DMS153 (cell line): ENCODE measurements at regions not wholly inside any gene's neighbourhood (a gene's known extent, or its start where the extent isn't known, plus 50 kb on each side); places are given as distances from the start of the nearest gene placed in this dataset.
"Not testable (repeated sequence)": the region's sequence is repeated elsewhere in the genome, so short reads cannot be mapped to it uniquely, and the experiment has no call there.

ENCODE experiments used
- DNase-seq: peaks from one replicate; lab custom pipeline; 2025; lab: John Stamatoyannopoulos, UW

- DNase-seq: no peak
These were observed 136.9 kb upstream of the SAMSN1 start for GRCh38 chr21:14683063-14683462.

DNA sequence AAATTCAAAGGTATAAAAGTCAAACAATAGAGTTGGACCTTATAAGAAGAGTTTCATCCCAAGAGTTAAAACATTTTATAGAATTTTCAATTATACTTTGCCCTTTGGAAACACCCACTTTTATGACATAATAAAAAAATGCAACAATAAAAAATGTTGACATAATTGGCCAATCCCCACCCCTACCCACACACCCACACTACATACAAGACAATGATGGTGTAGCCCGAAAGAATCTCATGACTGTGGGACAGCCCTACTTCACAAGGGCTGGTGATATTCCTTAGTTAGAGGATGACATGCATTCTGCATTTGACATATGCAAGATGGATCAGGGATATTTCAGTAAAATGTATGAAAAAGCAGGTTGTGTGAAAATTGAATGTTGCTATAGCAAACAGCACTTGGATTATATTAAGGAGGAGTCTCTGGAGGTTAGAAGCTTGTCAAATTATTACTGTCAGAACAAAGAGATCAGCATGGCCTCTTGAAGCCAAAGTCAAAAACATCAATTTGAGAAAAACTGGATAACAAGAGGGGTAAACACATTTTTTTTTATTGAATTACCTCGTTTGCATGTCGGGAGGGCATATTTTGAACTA is 133.0 kb upstream of the SAMSN1 start:
- DNase-seq: no peak

DNA sequence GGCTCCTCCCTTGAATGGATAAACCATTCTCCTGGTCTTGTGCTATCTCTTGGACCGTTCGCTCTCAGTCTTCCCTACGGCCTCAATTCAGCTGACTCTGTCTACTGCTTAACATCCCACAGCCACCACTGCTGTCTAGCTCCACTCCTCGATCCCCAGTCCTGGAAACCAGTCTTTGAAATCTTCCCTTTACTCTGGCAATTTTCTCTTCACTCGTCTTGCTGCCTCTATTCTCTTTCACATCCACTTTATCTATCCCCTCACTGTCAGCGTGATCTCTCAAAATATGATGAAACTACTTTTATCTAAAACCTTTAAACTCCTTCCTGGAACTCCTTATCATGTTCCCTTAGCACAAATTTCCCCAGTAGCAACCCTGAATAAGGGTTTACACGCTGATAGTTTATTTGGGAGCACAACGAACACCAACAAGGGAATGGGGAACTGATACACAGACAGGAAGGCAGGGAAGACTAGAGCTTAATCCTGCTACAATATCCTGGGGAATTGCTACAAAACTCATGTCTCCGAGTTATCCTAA is 131.6 kb upstream of the SAMSN1 start:
- no peak for DNase-seq

GRCh38 chr21:14677013-14677412 is 130.9 kb upstream of the SAMSN1 start:
- DNase-seq: no peak

DNA sequence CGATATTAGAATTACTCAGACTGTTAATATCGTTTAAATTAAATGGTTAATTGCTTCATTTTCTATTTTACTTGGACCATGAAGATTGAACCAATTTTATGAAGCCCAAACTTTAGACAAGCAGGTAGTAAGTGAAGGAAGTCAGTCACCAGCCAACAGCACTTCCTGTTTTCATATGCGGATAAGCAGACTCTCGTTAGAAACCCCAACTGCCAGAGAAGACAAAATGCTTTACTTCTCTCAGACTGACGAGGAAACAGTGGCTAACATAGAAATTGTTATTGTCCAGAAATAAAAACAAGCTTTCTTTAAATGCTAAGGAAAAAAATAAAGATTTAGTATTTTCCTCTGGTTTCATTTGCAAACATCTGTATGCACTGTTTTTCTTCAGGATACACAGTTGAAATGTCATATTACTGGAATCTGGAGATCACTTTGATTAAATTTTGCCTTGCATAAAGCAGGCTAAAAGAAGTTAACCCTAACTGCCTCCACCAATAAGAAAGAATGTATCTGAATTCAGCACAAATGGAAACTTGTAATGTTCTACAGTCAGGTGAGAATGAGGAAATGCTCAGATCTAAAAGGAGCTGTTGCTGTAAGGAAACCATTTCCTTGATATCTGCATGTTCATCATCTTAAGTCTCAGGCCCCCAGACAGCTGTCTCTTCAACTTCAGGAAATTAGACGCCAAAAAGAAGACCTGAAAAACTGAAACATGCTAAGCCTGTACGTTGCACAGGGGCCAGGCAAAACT is 129.8 kb upstream of the SAMSN1 start:
- DNase-seq: no peak

DNA sequence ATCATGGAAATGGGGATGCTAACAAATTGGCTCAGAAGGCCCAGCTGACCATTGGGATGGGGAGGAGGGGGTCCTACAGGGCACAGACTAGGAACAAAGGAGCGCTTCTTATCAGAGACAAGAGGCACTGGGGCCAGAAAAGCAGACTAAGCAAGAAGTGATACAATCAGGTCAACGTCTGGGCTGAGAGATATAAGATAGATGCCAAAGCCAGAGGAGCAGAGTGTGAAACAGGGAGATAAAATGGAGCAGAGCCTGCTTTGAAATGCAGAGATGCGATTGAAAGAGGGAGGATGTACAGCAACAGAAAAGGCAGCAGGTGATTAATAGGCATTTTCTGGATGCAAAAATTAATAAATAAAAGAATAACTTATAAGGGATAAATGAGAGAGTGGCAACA is 127.5 kb upstream of the SAMSN1 start:
- DNase-seq: no peak

DNA sequence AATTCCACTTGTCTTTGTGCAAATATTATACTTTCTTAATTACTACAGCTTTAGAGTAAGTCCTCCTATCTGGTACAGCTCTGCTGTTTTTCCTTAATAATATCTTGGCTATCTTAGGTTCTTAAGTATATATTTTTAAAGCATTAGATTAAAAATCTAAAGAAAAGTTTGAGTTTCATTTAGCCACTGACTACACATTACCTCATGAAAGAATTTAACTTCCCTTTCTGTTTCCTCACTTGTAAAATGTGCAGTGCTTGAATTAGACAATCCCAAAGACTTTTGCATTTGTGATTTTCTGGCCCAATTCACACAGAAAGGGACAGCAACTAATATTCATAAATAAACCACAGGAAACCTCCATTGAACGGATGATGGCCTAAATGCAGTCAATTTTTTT is 126.4 kb upstream of the SAMSN1 start:
- no peak for DNase-seq

- no peak for DNase-seq
These were observed 124.3 kb upstream of the SAMSN1 start for GRCh38 chr21:14670409-14670808.

DNA sequence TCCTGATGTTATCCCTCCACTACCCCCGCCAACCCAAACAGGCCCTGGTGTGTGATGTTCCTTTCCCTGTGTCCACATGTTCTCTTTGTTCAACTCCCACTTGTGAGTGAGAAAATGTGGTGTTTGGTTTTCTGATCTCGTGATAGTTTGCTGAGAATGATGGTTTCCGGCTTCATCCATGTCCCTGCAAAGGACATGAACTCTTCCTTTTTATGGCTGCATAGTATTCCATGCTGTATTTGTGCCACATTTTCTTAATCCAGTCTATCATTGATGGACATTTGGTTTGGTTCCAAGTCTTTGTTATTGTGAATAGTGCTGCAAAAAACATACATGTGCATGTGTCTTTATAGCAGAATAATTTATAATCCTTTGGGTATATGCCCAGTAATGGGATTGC is 123.0 kb upstream of the SAMSN1 start:
- DNase-seq: not testable (repeated sequence)

DNA sequence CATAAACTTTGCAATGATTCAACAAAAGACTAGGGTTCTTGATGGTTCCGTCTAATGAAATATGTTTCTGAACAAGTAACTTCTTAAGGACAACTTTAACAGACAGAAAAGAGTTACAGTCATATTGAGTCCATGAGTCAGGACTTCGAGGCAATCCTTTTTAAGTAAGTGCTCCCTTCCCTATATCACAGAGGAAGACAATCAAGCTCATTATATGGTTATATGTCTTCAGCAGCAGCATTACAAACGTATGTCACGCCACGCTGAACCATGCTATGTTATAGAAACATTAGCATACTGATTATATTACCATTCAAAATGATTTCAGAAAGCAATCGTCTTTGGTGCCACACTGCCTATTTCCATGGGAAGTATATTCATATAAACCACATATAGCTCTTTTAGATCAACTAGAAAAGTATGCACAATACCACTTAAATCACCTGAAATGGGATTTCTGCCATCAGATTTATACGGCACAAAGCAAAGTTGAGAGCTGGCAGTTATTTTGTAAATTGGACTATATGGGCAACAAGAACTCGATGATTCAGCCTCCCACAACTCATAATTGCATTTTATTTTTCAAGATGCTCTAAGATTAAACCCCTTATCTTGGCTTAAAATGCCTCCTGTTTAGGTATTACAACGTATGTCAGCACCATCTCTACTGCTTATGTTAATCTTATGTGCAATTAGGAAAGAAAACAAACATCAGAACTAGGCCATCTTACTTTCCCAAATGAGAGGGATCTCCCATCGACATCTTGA is 111.3 kb upstream of the SAMSN1 start:
- DNase-seq: no peak

- no peak for DNase-seq
These were observed 100.8 kb upstream of the SAMSN1 start for GRCh38 chr21:14646893-14647292.

GRCh38 chr21:14645702-14646101 is 99.6 kb upstream of the SAMSN1 start:
- no peak for DNase-seq

DNA sequence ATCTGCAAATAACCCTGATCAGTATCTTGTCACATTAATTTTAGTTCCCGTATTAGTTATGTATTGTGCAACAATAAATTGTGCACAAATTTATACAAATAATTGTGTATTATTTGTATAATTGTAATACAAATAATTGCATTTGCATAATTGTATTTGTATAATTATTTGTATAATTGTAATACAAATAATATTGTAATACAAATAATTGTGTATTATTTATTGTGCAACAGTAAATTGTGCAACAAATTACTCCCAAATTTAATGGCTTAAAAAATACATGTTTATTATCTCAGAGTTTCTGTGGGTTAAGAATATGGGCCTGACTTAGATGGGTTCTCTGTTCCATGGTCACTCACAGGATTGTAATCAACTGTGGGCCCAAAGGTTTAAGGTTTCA is 86.2 kb upstream of the SAMSN1 start:
- DNase-seq: no peak

- no peak for DNase-seq
These were observed 84.5 kb upstream of the SAMSN1 start for GRCh38 chr21:14630556-14631069.

DNA sequence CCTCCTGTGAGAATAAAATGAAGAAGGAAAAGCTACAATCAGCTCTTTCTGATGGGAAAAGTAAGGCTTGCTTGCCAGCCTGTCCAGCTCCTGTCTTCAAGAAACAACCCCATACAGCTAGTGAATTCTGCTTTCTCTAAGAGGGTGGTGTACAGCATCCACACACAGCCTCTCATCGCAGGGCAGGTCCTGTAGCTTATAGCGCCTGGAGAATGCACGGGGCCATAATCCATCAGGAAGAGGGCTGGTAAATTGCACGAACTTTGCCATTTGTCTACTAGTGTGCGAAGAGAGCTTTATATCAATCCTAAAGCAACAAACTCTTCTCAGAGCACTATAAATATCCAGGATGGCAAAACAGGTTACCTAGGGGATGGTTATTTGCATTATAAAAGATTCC is 83.3 kb upstream of the SAMSN1 start:
- no peak for DNase-seq

- not testable (repeated sequence) for DNase-seq
These were observed 77.0 kb upstream of the SAMSN1 start for GRCh38 chr21:14623079-14623478.

DNA sequence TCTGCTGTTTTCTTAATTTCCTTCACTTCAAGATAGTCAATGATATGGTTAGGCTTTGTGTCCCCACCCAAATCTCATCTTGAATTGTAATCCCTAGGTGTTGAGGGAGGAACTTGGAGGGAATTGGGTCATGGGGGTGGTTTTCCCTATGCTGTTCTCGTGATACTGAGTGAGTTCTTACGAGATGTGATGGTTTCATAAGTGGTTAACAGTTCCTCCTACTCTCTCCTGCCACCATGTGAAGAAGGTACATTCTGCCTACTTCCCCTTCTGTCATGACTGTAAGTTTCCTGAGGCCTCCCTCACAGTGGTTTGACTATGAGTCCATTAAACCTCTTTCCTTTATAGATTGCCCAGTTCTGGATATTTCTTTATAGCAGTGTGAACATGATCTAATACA is 74.0 kb upstream of the SAMSN1 start:
- no peak for DNase-seq

GRCh38 chr21:14617871-14618270 is 71.8 kb upstream of the SAMSN1 start:
- no peak for DNase-seq

DNA sequence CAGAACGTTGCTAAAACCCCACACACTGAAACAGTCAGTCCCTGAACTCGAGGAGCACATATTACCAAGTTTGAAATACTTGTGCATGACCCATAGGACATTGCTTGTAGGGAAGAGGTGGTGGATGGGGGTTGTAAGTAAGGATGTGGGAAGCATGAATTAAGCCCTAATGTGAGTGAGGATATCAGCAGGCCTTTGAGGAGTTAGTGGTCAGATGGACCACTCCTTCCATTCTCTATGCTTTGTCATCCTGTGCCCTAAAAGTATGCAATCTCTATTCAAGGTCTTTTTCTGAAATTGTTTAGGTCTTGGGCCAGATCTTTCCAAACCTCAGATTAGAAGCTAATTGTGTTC is 70.9 kb upstream of the SAMSN1 start:
- no peak for DNase-seq

GRCh38 chr21:14616380-14617039 is 70.4 kb upstream of the SAMSN1 start:
- no peak for DNase-seq

DNA sequence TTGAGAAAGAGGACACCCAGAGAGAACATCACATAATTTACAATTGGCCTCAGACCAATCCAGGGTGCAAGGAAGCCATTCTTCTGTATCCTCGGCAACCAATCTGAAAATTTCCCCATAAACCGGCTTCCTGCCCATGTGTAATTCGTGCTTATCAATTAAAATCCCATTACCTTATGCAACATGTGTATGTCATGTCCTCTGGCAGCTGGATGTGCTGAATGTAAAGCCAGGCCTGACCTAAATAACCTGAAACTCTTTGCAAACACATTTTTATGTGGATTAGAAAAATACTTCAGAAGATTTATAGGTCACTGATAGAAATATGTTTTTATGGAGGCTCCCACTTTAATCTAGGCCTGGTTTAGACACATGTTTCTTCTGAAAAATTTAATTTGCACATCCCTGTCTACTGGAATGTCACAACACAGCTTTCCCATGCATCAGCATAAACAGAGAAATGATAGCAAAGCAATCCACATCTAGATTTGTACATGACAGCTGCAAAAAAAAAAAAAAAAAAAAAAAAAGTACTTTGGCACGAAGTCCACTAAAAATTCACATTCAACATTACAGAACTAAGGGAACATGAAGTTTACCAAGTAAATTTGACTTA is 69.4 kb upstream of the SAMSN1 start:
- no peak for DNase-seq

DNA sequence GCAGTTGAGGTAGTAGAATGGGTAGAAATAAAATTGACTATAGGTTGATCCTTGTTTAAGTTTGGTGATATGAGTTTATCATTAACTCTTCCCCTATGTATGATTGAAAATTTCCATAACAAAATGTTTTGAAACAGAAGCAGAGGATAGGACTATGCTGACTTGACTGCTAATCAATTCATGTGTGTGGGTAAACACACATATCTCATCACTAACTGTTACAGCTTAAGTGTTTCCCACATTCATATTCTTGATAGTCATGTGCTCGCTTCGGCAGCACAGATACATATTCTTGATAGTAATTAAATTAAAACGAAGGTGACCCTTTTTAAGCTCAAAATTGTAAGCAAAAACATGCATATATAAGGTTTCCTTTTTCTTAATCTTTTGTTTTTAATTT is 68.2 kb upstream of the SAMSN1 start:
- no peak for DNase-seq
